Pancreas (tissue), 10 donors: ENCODE measurements at regions not wholly inside any gene's neighbourhood (a gene's known extent, or its start where the extent isn't known, plus 50 kb on each side); places are given as distances from the start of the nearest gene placed in this dataset.

Experiments used
- ATAC-seq, 4 donors: fragments of 200-7000 bp; cut with Tn5 transposase; one replicate each; pipeline versions ENCODE4 v1.8.0 to v1.9.1; 2020; ENCODE audit warnings: mild to moderate bottlenecking in 4 of 4, moderate library complexity in 4 of 4
- DNase-seq, 6 donors: peaks; one replicate each; pipeline ENCODE4 v3.0.0-alpha.2; 2020
- FAIRE-seq: peaks from 2 replicates; lab custom pipeline; 2012; peaks lifted over from hg19 to GRCh38; lab: Jason Lieb, UNC
- H3K27ac ChIP-seq, 4 donors: fragments of 200-600 bp; sonication (generic); 1 replicate in 3 of 4; 2 replicates in 1 of 4; pipeline versions ENCODE4 v1.5.0 to v1.8.0; 2020
- H3K27me3 ChIP-seq, 4 donors: fragments of 200-600 bp; one replicate each; pipeline ENCODE4 v1.8.0; 2021
- H3K36me3 ChIP-seq, 3 donors: fragments of 200-600 bp; sonication (generic) in 1 of 3; one replicate each; pipeline versions ENCODE4 v1.5.0 to v1.8.0; 2020 to 2021
- H3K4me1 ChIP-seq, 3 donors: fragments of 200-600 bp; one replicate each; pipeline ENCODE4 v1.8.0; 2021
- H3K4me3 ChIP-seq, 4 donors: fragments of 200-600 bp; sonication (generic) in 2 of 4; one replicate each; pipeline versions ENCODE4 v1.5.0 to v1.8.0; 2020 to 2021
- H3K9me3 ChIP-seq, 4 donors: fragments of 200-600 bp; one replicate each; pipeline ENCODE4 v1.8.0; 2021
- WGBS, 2 donors: extraction: QIAGEN DNeasy Blood & Tissue Kit; methylation state at CpG; one replicate each; pipeline ENCODE4 v1.1.7; 2013; 5-methylcytosine and 5-hydroxymethylcytosine counted together
- intact Hi-C, 3 donors: fragments of 100-400 bp; cut with DNase I; formaldehyde crosslinking; loops; one replicate each; pipeline versions ENCODE4 v1.11.1 to v1.14.2; 2022
- TF ChIP-seq, protein P1 (sequence below), 4 donors: fragments of 200-600 bp; sonication (generic) in 3 of 4; IDR thresholded peaks; one replicate each; pipeline versions ENCODE4 v1.5.0 to v1.8.0; 2021; ENCODE audit warnings: antibody characterized with exemption in 4 of 4
- donor health status: healthy with polysubstance abuse.
- donor health status: DM: no; HTN: no; CAD: no; lungs with moderate emphysema.
- donor health status: DM: no; HTN: no; CAD: no.
- donor health status: control.
- donor health status: control.
- donor health status: Bipolar disorder and iron deficiency.
- donor health status: DM: yes; HTN: yes; CAD: no.
- donor health status: DM: no; HTN: no; CAD: no.
- donor health status: DM: no; HTN: no; CAD: no.
- donor health status: DM: yes; HTN: yes; CAD: no.

DNA sequence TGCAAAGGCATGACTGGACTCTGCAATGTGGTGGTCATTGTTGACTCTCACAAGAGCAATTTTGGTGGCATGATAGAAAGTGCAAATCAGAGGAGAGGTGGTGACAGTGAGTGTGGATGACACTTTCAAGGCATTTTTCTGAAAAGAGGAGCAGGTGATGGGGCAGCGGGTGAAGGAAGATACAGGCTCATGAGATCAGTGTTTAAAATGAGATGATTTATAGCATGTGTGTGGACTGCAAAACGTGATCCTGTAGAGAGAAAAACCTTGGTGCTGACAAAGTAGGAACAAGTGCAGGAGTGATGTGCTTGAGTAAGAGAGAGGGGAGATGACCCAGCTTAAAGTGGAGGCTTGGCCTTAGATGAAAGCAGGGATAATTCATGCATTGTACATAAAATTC lies 171.2 kb upstream of the PPP2R2B start:
- Histone ChIP-seq H3K4me1 (no peaks in the 10 kb centered on the region), H3K36me3 (no peaks in the 10 kb centered on the region), H3K9me3 (no peaks in the 10 kb centered on the region), H3K4me3 (no peak overlapping the region), H3K27me3 (peaks cover 0 to 8% (median 0%) of the 10 kb centered on the region in 4 donors), H3K27ac (no peak overlapping the region)
- DNase-seq (no peak), FAIRE-seq (no peak), ATAC-seq (no peak)
- WGBS, 2 donors, result 72 to 78% methylated on average over 2 of the region's 2 CpGs
- intact Hi-C loops, result no loop called here
- TF ChIP-seq, protein P1, sequence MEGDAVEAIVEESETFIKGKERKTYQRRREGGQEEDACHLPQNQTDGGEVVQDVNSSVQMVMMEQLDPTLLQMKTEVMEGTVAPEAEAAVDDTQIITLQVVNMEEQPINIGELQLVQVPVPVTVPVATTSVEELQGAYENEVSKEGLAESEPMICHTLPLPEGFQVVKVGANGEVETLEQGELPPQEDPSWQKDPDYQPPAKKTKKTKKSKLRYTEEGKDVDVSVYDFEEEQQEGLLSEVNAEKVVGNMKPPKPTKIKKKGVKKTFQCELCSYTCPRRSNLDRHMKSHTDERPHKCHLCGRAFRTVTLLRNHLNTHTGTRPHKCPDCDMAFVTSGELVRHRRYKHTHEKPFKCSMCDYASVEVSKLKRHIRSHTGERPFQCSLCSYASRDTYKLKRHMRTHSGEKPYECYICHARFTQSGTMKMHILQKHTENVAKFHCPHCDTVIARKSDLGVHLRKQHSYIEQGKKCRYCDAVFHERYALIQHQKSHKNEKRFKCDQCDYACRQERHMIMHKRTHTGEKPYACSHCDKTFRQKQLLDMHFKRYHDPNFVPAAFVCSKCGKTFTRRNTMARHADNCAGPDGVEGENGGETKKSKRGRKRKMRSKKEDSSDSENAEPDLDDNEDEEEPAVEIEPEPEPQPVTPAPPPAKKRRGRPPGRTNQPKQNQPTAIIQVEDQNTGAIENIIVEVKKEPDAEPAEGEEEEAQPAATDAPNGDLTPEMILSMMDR (IDR thresholded peaks at IDR 0.05), result no peak

DNA sequence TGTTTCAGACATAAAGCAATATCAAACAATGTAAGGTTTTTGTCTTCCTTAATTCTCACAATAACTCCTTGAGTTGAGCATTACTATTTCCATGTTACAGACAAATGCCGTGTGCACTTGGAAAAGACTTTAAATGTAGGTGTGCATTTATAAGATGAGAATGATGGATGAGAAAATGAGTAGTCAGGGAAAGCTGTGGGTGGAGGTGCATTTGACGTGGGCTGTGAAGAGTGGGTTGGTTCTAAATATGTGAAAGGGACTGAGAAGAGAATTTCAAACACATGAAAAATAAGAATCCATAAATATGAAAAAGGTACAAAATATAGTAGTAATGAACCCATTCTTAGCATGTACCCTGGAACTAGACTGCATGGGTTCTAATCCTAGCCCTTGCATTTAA lies 171.6 kb upstream of the PPP2R2B start:
- intact Hi-C loops, result no loop called here

DNA sequence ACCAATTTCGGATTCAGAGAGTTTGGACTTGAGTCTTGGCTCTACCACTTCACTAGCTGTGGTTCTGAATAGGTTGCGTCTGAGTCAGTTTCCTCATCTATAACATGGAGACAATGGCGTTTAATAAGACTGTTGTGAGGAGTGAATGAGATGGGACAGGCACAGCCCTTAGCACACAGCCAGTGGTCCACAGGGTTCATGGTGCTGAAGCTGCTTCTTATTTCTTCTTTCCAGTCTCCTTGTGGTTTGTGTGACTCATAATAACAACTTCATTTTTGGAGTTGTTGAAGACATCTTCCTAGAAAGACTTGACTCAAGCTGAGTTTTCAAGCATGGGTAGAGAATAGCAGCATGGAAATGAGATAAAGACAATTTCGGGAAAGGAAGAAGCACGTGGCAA lies 172.6 kb upstream of the PPP2R2B start:
- no peak overlapping the region for H3K27ac ChIP-seq
- no peaks in the 10 kb centered on the region for H3K4me1 ChIP-seq
- DNase-seq, result no peak
- TF ChIP-seq, protein P1 (IDR thresholded peaks at IDR 0.05), result no peak
- no peaks in the 10 kb centered on the region for H3K36me3 ChIP-seq
- WGBS, 2 donors, result 72 to 86% methylated on average over 5 of the region's 5 CpGs
- FAIRE-seq, result no peak
- intact Hi-C loops, result no loop called here
- no peak overlapping the region for H3K4me3 ChIP-seq
- ATAC-seq, result no peak
- peaks cover 0 to 8% (median 0%) of the 10 kb centered on the region in 4 donors for H3K27me3 ChIP-seq
- no peaks in the 10 kb centered on the region for H3K9me3 ChIP-seq

More for the DNA sequence above, 171.6 kb upstream of the PPP2R2B start:
- no peaks in the 10 kb centered on the region for H3K36me3 ChIP-seq
- no peak for FAIRE-seq
- H3K27me3 ChIP-seq, result peaks cover 0 to 8% (median 0%) of the 10 kb centered on the region in 4 donors
- TF ChIP-seq, protein P1 (IDR thresholded peaks at IDR 0.05), result no peak
- H3K27ac ChIP-seq, result no peak overlapping the region
- no peaks in the 10 kb centered on the region for H3K9me3 ChIP-seq
- DNase-seq, result no peak
- no peak for ATAC-seq
- WGBS, 2 donors, result 60 to 62% methylated on average over 2 of the region's 2 CpGs
- no peak overlapping the region for H3K4me3 ChIP-seq
- no peaks in the 10 kb centered on the region for H3K4me1 ChIP-seq

DNA sequence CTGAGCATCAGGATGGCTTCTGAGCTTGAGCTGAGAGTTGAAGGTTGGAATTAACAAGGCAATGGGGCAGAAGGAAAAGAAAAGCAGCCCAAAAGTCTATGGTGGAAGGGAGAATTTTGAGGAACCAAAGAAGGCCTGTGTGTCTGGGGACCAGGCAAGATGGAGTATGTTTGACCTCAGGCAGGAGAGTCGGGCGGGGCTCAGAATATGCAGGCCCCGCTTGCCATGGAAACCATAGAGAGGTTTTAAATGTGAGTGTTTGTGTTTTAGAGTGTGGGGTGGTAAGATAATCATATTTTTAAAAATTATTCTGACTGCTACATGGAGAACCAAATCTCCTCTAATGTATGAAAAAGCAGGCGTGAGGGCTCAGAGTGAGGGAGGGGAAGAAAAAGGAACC lies 174.0 kb upstream of the PPP2R2B start:
- FAIRE-seq (no peak), DNase-seq (no peak), ATAC-seq (no peak)
- intact Hi-C loops, result no loop called here
- Histone ChIP-seq H3K36me3 (no peaks in the 10 kb centered on the region), H3K4me3 (no peak overlapping the region), H3K27ac (no peak overlapping the region), H3K9me3 (no peaks in the 10 kb centered on the region), H3K27me3 (peaks cover 0 to 8% (median 0%) of the 10 kb centered on the region in 4 donors), H3K4me1 (no peaks in the 10 kb centered on the region)
- 97% methylated on average over 4 of the region's 4 CpGs for WGBS, 2 donors
- TF ChIP-seq, protein P1 (IDR thresholded peaks at IDR 0.05), result no peak

DNA sequence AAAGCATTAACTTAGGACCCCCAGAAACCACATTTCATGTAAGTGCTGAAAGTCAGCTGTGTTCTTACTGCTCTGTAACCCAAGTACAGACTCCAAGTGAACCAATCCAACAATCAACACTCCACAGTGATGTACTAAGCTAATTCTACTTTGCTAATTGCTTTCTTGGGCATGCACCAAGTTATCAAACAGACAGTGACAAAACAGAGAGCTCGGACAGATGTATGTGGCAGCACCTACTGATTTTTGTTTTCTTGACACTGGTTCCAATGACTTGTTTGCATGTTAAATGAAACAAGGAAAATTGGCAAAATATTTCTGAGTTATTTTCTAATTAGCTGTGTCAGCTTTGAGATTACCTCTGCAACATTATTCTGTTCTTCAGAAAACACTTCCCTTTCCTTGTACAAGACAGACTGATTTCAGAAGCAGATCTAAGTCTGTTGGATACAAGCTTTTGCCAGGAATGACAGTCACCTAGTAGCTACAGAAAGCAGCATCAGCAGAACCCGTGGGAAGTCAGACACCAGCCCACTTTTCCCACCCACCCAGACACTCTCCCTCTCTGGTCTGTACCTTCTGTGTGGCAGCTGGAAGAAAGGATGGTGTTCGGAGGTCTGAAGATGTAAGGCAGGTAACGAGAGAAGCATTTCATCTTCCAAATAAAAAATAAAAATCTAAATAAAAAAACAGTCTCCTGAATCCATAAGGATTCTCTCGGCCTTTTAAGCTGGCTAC lies 176.7 kb upstream of the PPP2R2B start:
- ATAC-seq, result no peak

More for the DNA sequence above, 176.7 kb upstream of the PPP2R2B start:
- no peak for DNase-seq
- Histone ChIP-seq H3K36me3 (no peaks in the 10 kb centered on the region), H3K9me3 (no peaks in the 10 kb centered on the region), H3K27ac (no peak overlapping the region), H3K4me3 (no peak overlapping the region), H3K4me1 (no peaks in the 10 kb centered on the region), H3K27me3 (peaks cover 0 to 8% (median 0%) of the 10 kb centered on the region in 4 donors)
- 54 to 57% methylated on average over 5 of the region's 5 CpGs for WGBS, 2 donors
- no peak for FAIRE-seq
- intact Hi-C loops, result no loop called here
- TF ChIP-seq, protein P1 (IDR thresholded peaks at IDR 0.05), result no peak
